Prostate gland (tissue), 2 donors: ENCODE measurements at regions not wholly inside any gene's neighbourhood (a gene's known extent, or its start where the extent isn't known, plus 50 kb on each side); places are given as distances from the start of the nearest gene placed in this dataset.
"Not testable (repeated sequence)": the region's sequence is repeated elsewhere in the genome, so short reads cannot be mapped to it uniquely, and the experiment has no call there.

Source experiments
- DNase-seq: peaks from one replicate; pipeline ENCODE4 v3.0.0-alpha.2; 2019; ENCODE audit warnings: low spot score
- H3K27ac ChIP-seq, 2 donors: fragments of 200-600 bp; sonication (generic); 2 replicates each; pipeline ENCODE4 v1.5.1; 2017 to 2019
- H3K27me3 ChIP-seq: fragments of 200-600 bp; sonication (generic); replicated peaks from 2 replicates; pipeline ENCODE4 v1.5.1; 2019; ENCODE audit not compliant: insufficient read depth
- H3K36me3 ChIP-seq, 2 donors: fragments of 200-600 bp; sonication (generic); 1 replicate in 1 of 2; 2 replicates in 1 of 2; pipeline versions ENCODE4 v1.5.1 to v1.8.1; 2017 to 2019
- H3K4me1 ChIP-seq: fragments of 200-600 bp; sonication (generic); replicated peaks from 2 replicates; pipeline ENCODE4 v1.5.1; 2019
- H3K4me3 ChIP-seq, 2 donors: fragments of 200-600 bp; sonication (generic); 2 replicates each; pipeline ENCODE4 v1.5.1; 2017 to 2019
- H3K9me3 ChIP-seq: fragments of 200-600 bp; sonication (generic); 2 replicates; pipeline ENCODE4 v1.5.1; 2017
- POLR2A ChIP-seq: fragments of 450-650 bp; IDR thresholded peaks from one replicate; pipeline ENCODE4 v1.6.1; 2016; ENCODE audit warnings: antibody characterized with exemption, mild to moderate bottlenecking
- POLR2AphosphoS5 ChIP-seq: sonication (generic); formaldehyde crosslinking; IDR thresholded peaks from one replicate; pipeline ENCODE4 v1.6.1; 2017; ENCODE audit warnings: antibody characterized with exemption
- WGBS: methylation state at CpG from one replicate; pipeline ENCODE4 v1.1.5; 2018; 5-methylcytosine and 5-hydroxymethylcytosine counted together
- intact Hi-C: fragments of 100-400 bp; cut with DNase I; formaldehyde crosslinking; loops from one replicate; pipeline ENCODE4 v1.14.2; 2022
- TF ChIP-seq, protein P1 (sequence below), 4 experiments: fragments of 200-600 bp in 2 of 4; fragments of 450-650 bp in 2 of 4; sonication (generic) in 2 of 4; IDR thresholded peaks; 1 replicate in 3 of 4; 2 replicates in 1 of 4; pipeline ENCODE4 v1.5.1; 2016 to 2019; ENCODE audit warnings: antibody characterized with exemption in 4 of 4, mild to moderate bottlenecking in 2 of 4, moderate library complexity in 2 of 4

DNA sequence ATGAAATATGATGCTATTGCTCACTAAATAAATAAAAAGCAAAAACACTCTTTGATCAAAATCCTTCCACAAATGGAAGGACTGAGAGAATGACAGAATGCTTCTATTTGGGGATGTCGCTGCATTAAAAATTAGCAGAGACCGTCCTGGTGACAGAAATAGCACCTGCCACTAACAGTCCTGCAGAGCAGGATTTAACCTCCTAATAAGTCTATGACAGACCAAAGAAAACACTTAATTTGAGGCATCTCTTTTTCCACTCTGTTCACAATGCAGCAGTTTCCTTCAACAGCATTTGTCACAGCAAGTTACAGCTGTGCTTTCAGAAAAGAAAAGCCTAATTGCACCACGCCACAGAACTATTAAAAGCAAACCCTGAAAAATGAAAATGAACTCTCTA lies 140.6 kb upstream of the BEND6 start:
- intact Hi-C loops: no loop called here
- Histone ChIP-seq H3K27ac (no peak overlapping the region), H3K36me3 (no peaks in the 10 kb centered on the region), H3K4me3 (no peak overlapping the region), H3K9me3 (no peaks in the 10 kb centered on the region), H3K27me3 (no peaks in the 10 kb centered on the region), H3K4me1 (no peaks in the 10 kb centered on the region)
- WGBS: 67% methylated on average over 3 of the region's 3 CpGs
- no peak for DNase-seq
- TF ChIP-seq, protein P1, sequence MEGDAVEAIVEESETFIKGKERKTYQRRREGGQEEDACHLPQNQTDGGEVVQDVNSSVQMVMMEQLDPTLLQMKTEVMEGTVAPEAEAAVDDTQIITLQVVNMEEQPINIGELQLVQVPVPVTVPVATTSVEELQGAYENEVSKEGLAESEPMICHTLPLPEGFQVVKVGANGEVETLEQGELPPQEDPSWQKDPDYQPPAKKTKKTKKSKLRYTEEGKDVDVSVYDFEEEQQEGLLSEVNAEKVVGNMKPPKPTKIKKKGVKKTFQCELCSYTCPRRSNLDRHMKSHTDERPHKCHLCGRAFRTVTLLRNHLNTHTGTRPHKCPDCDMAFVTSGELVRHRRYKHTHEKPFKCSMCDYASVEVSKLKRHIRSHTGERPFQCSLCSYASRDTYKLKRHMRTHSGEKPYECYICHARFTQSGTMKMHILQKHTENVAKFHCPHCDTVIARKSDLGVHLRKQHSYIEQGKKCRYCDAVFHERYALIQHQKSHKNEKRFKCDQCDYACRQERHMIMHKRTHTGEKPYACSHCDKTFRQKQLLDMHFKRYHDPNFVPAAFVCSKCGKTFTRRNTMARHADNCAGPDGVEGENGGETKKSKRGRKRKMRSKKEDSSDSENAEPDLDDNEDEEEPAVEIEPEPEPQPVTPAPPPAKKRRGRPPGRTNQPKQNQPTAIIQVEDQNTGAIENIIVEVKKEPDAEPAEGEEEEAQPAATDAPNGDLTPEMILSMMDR (IDR thresholded peaks at IDR 0.05): no peak
- TF ChIP-seq POLR2A: no peak

DNA sequence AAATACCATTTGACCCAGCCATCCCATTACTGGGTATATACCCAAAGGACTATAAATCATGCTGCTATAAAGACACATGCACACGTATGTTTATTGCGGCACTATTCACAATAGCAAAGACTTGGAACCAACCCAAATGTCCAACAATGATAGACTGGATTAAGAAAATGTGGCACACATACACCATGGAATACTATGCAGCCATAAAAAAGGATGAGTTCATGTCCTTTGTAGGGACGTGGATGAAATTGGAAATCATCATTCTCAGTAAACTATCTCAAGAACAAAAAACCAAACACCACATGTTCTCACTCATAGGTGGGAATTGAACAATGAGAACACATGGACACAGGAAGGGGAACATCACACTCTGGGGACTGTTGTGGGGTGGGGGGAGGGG lies 142.1 kb upstream of the BEND6 start:
- intact Hi-C loops: not testable (repeated sequence)
- WGBS: 82% methylated on average over 3 of the region's 3 CpGs

DNA sequence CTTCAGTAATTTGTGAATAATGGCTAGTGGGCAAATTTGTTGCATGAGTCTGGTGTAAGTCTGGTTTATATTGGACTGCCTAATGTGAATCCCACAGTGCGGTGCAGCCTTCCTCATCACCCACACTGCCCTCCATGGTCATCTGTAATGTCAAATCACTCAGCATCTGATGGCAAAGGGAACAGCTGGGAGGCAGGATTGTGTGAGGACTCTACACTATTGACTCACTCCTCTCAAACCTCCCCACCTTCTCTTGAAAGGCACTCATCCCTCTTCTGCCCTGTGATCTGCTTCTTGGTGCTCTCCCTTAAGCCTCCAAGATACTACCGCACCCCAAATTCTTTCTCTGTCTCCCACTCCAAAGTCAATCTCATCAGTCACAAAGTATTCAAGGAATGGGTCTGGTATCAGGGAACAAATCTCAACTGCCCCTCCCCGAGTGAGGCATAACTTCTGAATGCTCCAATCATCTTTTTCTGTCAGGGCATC lies 146.0 kb upstream of the BEND6 start:
- no peaks in the 10 kb centered on the region for H3K9me3 ChIP-seq
- no peak overlapping the region for H3K4me3 ChIP-seq
- no peak overlapping the region for H3K27ac ChIP-seq
- H3K4me1 ChIP-seq: no peaks in the 10 kb centered on the region
- H3K36me3 ChIP-seq: no peaks in the 10 kb centered on the region
- TF ChIP-seq, protein P1 (IDR thresholded peaks at IDR 0.05): no peak
- TF ChIP-seq POLR2AphosphoS5: no peak
- TF ChIP-seq POLR2A: no peak
- no peak for DNase-seq
- 88% methylated on average over 3 of the region's 3 CpGs for WGBS
- no peaks in the 10 kb centered on the region for H3K27me3 ChIP-seq
- intact Hi-C loops: no loop called here

More for the DNA sequence above, 142.1 kb upstream of the BEND6 start:
- not testable (repeated sequence) for H3K27ac ChIP-seq, H3K27me3 ChIP-seq, H3K4me3 ChIP-seq, H3K4me1 ChIP-seq, H3K36me3 ChIP-seq, DNase-seq, H3K9me3 ChIP-seq

DNA sequence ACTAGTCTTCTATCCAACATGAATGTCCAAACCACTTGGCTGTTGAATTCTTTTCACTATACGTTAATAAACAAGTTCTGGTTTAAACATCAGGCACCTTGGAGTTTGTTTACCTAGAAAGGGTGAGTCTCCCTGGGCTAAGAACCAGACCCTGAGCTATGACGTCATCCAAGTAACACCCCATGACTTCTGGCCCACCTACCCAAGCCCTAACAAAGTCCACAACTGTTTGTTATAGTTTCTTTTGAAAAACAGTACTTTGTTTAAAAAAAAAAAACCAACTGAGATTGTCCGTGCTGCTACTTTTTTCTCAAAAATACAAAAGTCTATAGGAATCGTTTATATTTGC lies 146.9 kb upstream of the BEND6 start:
- H3K27me3 ChIP-seq: no peaks in the 10 kb centered on the region
- H3K9me3 ChIP-seq: no peaks in the 10 kb centered on the region
- no peak for DNase-seq
- no peaks in the 10 kb centered on the region for H3K4me1 ChIP-seq
- no peak overlapping the region for H3K27ac ChIP-seq
- H3K36me3 ChIP-seq: no peaks in the 10 kb centered on the region
- TF ChIP-seq POLR2A: no peak
- WGBS: 65% methylated on average over 4 of the region's 4 CpGs
- no peak overlapping the region for H3K4me3 ChIP-seq
- intact Hi-C loops: no loop called here

DNA sequence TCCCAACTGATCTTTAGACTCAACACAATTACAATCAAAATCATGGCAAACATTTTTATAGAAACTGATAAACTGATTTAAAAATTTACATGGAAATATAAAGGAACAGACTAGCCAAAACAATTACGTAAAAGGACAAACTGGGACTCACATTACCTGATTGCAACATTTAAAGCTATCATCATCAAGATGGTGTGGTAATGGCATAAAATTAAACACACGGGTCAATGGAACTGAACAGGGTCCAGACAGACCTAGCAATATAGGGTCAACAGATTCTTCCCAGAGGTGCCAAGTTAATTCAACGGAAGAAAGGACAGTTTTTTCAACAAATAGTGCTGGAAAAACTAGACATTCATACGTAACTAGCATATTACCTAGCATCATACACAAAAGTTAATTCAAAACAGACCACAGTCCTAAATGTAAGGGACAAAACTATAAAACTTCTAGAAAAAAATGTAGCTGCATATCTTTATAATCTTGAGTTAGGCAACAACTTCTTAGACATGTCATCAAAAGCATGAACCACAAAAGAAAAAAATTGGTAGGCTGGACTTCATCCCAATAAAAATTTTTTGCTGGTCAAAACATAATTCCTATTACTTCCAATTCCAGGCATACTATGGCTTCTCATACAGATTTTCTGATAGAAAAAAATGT lies 147.4 kb upstream of the BEND6 start:
- H3K27me3 ChIP-seq: no peaks in the 10 kb centered on the region
- WGBS: 83% methylated on average over 4 of the region's 4 CpGs
- DNase-seq: no peak
- H3K4me3 ChIP-seq: no peak overlapping the region
- H3K27ac ChIP-seq: no peak overlapping the region
- intact Hi-C loops: no loop called here
- H3K9me3 ChIP-seq: no peaks in the 10 kb centered on the region
- no peaks in the 10 kb centered on the region for H3K4me1 ChIP-seq
- H3K36me3 ChIP-seq: no peaks in the 10 kb centered on the region
- TF ChIP-seq POLR2A: no peak
- no peak for TF ChIP-seq POLR2AphosphoS5
- TF ChIP-seq, protein P1 (IDR thresholded peaks at IDR 0.05): no peak

DNA sequence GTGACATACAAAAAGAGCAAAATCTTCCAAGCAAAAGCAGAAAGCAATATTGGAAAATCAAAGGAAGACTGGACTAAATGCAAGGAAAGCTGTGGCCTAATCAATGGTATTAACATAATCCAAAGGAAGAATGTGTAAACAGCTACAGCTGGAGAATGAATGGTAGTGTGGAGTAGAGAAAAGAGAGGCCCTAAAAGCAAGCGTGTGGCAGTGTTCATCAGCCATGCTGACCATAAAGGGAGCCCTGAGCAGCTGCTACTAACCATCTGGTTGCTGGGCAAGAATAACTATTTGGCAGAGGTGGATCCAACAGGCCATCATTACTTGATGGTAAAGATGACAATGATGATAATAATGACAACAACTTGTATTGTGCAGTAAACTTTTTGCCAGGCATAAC lies 148.5 kb upstream of the BEND6 start:
- H3K36me3 ChIP-seq: no peaks in the 10 kb centered on the region
- no peak for TF ChIP-seq POLR2A
- TF ChIP-seq, protein P1 (IDR thresholded peaks at IDR 0.05): no peak
- no peak for TF ChIP-seq POLR2AphosphoS5
- intact Hi-C loops: no loop called here
- H3K9me3 ChIP-seq: no peaks in the 10 kb centered on the region
- DNase-seq: no peak
- 65% methylated on average over 1 of the region's 1 CpG for WGBS
- no peaks in the 10 kb centered on the region for H3K27me3 ChIP-seq
- H3K4me1 ChIP-seq: no peaks in the 10 kb centered on the region
- no peak overlapping the region for H3K4me3 ChIP-seq
- H3K27ac ChIP-seq: no peak overlapping the region
